Epithelial cell of esophagus (primary cell): ENCODE measurements at regions not wholly inside any gene's neighbourhood (a gene's known extent, or its start where the extent isn't known, plus 50 kb on each side); places are given as distances from the start of the nearest gene placed in this dataset.
"Not testable (repeated sequence)": the region's sequence is repeated elsewhere in the genome, so short reads cannot be mapped to it uniquely, and the experiment has no call there.

Experiments used
- DNase-seq: peaks from one replicate; pipeline ENCODE4 v3.0.0; 2010; ENCODE audit warnings: low read depth
- H3K4me3 ChIP-seq: 2 replicates; pipeline ENCODE4 v1.5.1; 2011; ENCODE audit warnings: mild to moderate bottlenecking, low read length, control low read depth
- CTCF ChIP-seq: IDR thresholded peaks from 2 replicates; pipeline ENCODE4 v1.5.1; 2011; ENCODE audit warnings: low read depth, mild to moderate bottlenecking, low read length, control low read depth, inconsistent platforms; ENCODE audit not compliant: insufficient read depth; ENCODE audit errors: missing control alignments

DNA sequence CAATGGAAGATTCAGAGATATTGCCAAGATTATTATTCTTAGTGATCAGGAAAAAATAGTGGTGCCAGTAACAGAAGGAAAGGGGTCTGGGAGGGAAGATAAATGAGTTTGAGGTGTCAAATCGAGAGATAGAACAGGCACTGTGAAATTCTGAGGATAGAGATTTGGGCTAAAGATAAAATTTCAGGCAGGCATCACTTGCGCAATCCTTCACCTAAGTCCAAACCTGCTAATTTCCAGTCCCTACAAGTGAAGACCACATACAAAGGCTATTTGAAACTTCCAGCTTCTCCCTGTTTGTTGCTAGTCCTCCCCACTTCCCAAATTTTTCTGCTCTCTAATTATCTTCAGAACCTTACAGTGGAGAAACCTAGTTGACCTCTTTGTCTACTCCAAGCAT is 494.6 kb downstream of the MAGEE1 start:
- no peak for TF ChIP-seq CTCF
- no peak overlapping the region for H3K4me3 ChIP-seq
- DNase-seq: no peak

DNA sequence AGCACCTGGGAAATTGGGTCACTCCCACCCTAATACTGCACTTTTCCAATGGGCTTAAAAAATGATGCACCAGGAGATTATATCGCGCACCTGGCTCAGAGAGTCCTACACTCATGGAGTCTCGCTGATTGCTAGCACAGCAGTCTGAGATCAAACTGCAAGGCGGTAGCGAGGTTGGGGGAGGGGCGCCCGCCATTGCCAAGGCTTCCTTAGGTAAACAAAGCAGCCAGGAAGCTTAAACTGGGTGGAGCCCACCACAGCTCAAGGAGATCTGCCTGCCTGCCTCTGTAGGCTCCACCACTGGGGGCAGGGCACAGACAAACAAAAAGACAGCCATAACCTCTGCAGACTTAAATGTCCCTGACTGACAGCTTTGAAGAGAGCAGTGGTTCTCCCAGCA is 497.1 kb downstream of the MAGEE1 start:
- H3K4me3 ChIP-seq, DNase-seq: not testable (repeated sequence)

GRCh38 chrX:76931518-76931917 is 504.0 kb downstream of the MAGEE1 start:
- no peak for DNase-seq
- no peak overlapping the region for H3K4me3 ChIP-seq
- no peak for TF ChIP-seq CTCF

DNA sequence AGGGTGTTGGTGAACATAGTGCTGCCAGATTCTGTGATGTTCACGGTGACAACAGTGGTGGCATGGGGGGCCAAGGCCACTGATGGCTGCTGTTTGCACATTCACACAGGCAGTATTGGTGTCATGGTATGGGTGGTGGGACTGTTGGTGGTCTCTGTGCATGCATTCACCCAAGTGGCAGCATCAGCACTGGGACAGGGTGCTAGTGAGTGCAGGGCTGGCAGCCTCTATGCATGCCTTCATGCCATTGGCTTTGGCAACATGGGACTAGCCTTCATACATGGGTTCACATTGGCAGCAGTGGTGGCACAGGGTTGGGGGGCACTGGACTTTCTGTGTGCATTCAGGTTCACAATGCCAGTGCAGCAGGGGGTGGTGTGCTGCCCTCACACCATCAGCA is 489.7 kb upstream of the FGF16 start:
- H3K4me3 ChIP-seq: no peak overlapping the region
- DNase-seq: no peak
- no peak for TF ChIP-seq CTCF

DNA sequence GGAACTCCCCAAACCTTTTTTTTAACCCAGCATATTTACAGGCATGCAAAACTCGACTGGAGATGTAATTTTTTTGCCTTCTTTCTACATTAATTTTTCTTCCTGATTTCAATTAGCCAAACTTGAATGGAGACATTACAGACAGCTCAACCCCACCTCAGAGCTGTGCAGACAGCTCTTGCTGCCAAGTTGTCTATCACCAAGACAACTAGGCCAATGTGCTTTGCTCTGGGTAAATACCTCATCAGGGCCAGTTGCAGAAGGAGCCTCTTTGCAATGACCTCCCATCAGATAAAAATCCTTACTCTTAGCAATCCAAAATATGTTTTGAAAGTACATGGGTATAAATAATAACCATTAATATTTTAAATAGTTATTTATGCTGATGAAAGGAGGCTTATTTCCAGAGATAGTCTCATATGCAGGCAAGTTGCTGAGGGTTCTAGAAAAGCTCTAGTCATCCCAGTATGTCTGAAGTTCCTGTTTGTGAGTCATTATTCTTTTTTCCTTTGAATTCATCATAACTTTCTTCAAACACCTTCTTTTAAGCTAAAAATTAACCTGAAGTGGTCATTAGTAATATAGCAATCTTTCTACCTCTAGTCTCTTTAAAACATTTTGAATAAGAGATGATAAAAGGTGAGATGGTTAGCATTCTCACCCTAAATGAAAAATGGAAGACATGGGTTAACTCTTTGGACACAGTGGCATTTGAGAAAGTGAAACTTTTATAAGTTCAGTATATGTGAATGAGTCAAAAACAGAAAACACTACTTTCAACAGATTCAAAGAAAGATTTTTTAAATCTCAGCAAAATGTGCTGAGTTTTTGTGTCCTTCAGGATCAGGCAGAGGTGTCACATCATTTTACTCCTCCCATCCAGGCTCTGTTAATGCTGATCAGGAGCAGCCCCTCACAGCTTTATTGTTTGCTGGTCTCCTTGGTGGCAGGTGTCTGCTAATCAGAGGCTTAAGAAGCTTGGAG is 475.5 kb upstream of the FGF16 start:
- no peak overlapping the region for H3K4me3 ChIP-seq
- DNase-seq: no peak
- TF ChIP-seq CTCF: no peak

DNA sequence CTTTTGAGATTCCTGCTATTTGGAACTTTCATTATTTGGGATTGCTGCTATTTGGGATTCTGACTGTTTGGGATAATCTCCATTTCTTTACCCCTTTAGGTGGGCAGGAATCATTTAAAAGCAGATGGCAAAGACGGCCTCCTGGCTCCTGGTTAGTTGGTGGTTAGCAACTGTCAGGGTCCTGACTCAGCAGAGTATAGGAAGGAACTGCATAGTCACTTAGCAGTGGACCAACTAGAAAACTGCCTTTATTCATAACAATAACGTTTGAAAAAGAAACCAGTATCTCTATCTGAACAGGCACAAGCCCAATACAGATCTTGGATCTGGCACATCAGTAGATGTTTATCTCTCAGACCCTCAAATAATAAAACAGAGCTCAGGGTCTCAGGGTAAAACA is 469.7 kb upstream of the FGF16 start:
- TF ChIP-seq CTCF: no peak
- no peak for DNase-seq
- no peak overlapping the region for H3K4me3 ChIP-seq

DNA sequence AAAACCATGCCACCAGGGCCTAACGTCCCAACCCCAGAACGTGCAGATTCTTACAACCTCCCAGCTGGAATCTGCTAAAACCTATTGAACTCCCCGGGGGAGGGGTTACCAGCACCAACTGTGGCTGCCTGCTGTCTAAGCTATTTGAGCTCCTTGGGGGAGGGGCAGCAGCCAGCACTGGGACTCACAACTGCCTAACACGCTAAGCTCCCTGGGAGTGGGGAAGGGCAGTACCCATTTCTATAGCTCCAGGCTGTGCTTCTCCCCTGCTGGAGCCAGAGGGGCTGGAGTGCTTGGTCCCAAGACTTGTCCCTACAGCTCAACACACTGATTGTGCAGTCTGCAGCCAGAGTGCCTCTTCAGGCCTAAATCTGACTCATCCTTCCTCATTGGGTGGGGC is 459.8 kb upstream of the FGF16 start:
- peak; percentile 0 for DNase-seq
- H3K4me3 ChIP-seq: no peak overlapping the region
- no peak for TF ChIP-seq CTCF
